ENCODE measurements at regions not wholly inside any gene's neighbourhood (a gene's known extent, or its start where the extent isn't known, plus 50 kb on each side); places are given as distances from the start of the nearest gene placed in this dataset.

GRCh38 chr5:105684799-105685198 lies 1985.9 kb downstream of the EFNA5 start:
- TF ChIP-seq TOX (CRISPR knock-in tag; IDR thresholded peaks at IDR 0.05; ENCODE audit: borderline replicate concordance), result peak; percentile 50; the same call in 1 of the 2 replicates
- no peak for TF ChIP-seq CREB5 (CRISPR knock-in tag; IDR thresholded peaks at IDR 0.05; ENCODE audit: low read depth)
- ATAC-seq, result peak; percentile 77

GRCh38 chr5:105680858-105681475 lies 1989.8 kb downstream of the EFNA5 start:
- no peak for ATAC-seq
- no peak for TF ChIP-seq TOX (CRISPR knock-in tag; IDR thresholded peaks at IDR 0.05; ENCODE audit: borderline replicate concordance)
- TF ChIP-seq SNAI2 (CRISPR knock-in tag; IDR thresholded peaks at IDR 0.05), result no peak
- no peak for TF ChIP-seq TCF4 (CRISPR knock-in tag; IDR thresholded peaks at IDR 0.05; ENCODE audit: borderline replicate concordance)
- TF ChIP-seq RARB (CRISPR knock-in tag; IDR thresholded peaks at IDR 0.05), result no peak
- no peak for TF ChIP-seq PATZ1 (CRISPR knock-in tag; IDR thresholded peaks at IDR 0.05; ENCODE audit: borderline replicate concordance)
- TF ChIP-seq BACH2 (CRISPR knock-in tag; IDR thresholded peaks at IDR 0.05; ENCODE audit: borderline replicate concordance), result no peak
- no peak for TF ChIP-seq GLIS3 (CRISPR knock-in tag; IDR thresholded peaks at IDR 0.05)
- TF ChIP-seq ZNF70 (CRISPR knock-in tag; IDR thresholded peaks at IDR 0.05), result no peak
- no peak for TF ChIP-seq CSRNP3 (CRISPR knock-in tag; IDR thresholded peaks at IDR 0.05)
- no peak for TF ChIP-seq TSHZ2 (CRISPR knock-in tag; IDR thresholded peaks at IDR 0.05)
- no peak for TF ChIP-seq ZNF8 (CRISPR knock-in tag; IDR thresholded peaks at IDR 0.05)
- TF ChIP-seq CREB5 (CRISPR knock-in tag; IDR thresholded peaks at IDR 0.05; ENCODE audit: low read depth), result no peak
- no peak for TF ChIP-seq ARNTL (CRISPR knock-in tag; IDR thresholded peaks at IDR 0.05; ENCODE audit: borderline replicate concordance, low read depth)
- TF ChIP-seq ISL1 (CRISPR knock-in tag; IDR thresholded peaks at IDR 0.05), result no peak
- no peak for TF ChIP-seq PPARA (CRISPR knock-in tag; IDR thresholded peaks at IDR 0.05; ENCODE audit: borderline replicate concordance)
- TF ChIP-seq ZC3H10 (CRISPR knock-in tag; IDR thresholded peaks at IDR 0.05), result no peak
- no peak for TF ChIP-seq ZNF565 (CRISPR knock-in tag; conservative IDR thresholded peaks at IDR 0.05; ENCODE audit: low read depth)
- no peak for TF ChIP-seq CSDC2 (CRISPR knock-in tag; IDR thresholded peaks at IDR 0.05)
- no peak for TF ChIP-seq ZFP3 (CRISPR knock-in tag; IDR thresholded peaks at IDR 0.05)

GRCh38 chr5:105677291-105677690 lies 1993.4 kb downstream of the EFNA5 start:
- no peak for ATAC-seq
- TF ChIP-seq OSR1 (CRISPR knock-in tag; IDR thresholded peaks at IDR 0.05) (no peak), POU6F1 (CRISPR knock-in tag; IDR thresholded peaks at IDR 0.05; ENCODE audit: borderline replicate concordance, low read depth) (no peak), ZC3H10 (CRISPR knock-in tag; IDR thresholded peaks at IDR 0.05) (no peak), TCF4 (CRISPR knock-in tag; IDR thresholded peaks at IDR 0.05; ENCODE audit: borderline replicate concordance) (no peak), BACH2 (CRISPR knock-in tag; IDR thresholded peaks at IDR 0.05; ENCODE audit: borderline replicate concordance) (no peak), GLIS3 (CRISPR knock-in tag; IDR thresholded peaks at IDR 0.05) (no peak), CREB5 (CRISPR knock-in tag; IDR thresholded peaks at IDR 0.05; ENCODE audit: low read depth) (no peak), ISL1 (CRISPR knock-in tag; IDR thresholded peaks at IDR 0.05) (no peak), CSRNP3 (CRISPR knock-in tag; IDR thresholded peaks at IDR 0.05) (no peak), PATZ1 (CRISPR knock-in tag; IDR thresholded peaks at IDR 0.05; ENCODE audit: borderline replicate concordance) (no peak)
